ENCODE measurements at regions not wholly inside any gene's neighbourhood (a gene's known extent, or its start where the extent isn't known, plus 50 kb on each side); places are given as distances from the start of the nearest gene placed in this dataset.

GRCh38 chr1:222967466-222968240, 152.8 kb downstream of the DISP1 start:
- Histone ChIP-seq H3K4me1 (no peaks in the 10 kb centered on the region), H3K4me2 (no peak overlapping the region), H3K9me3 (no peaks in the 10 kb centered on the region), H3K27ac (no peak overlapping the region), H3K4me3 (no peak overlapping the region)
- FAIRE-seq (no peak), ATAC-seq (no peak), DNase-seq (ENCODE audit: low read depth in 1 of 2, low spot score in 1 of 2) (no peak)
- CTCF ChIA-PET: interaction anchor here (0.9 kb wide), 1 partner anchor 95 kb away, joined by 3 read pairs; no protein-coding TSS in a partner anchor
- POLR2A ChIA-PET: no interaction called here
- WGBS (ENCODE audit: missing lambda C conversion rate): 79% methylated on average over 5 of the region's 5 CpGs
- no peak for TF ChIP-seq CBX8 (IDR thresholded peaks at IDR 0.05)

- H3K9me3 ChIP-seq: no peaks in the 10 kb centered on the region
- DNase-seq (ENCODE audit: low read depth in 1 of 2, low spot score in 1 of 2) (no peak), FAIRE-seq (no peak), ATAC-seq (no peak)
- ChIA-PET POLR2A (no interaction called here), CTCF (no interaction called here)
- TF ChIP-seq KDM5A (IDR thresholded peaks at IDR 0.05) (no peak), FOXS1 (CRISPR knock-in tag; IDR thresholded peaks at IDR 0.05) (no peak), MAFK (IDR thresholded peaks at IDR 0.05; ENCODE audit: partially characterized antibody) (no peak), CBX8 (IDR thresholded peaks at IDR 0.05) (no peak), CHD4 (IDR thresholded peaks at IDR 0.05; ENCODE audit: borderline replicate concordance) (no peak), EP300 (IDR thresholded peaks at IDR 0.05) (no peak), BCL3 (IDR thresholded peaks at IDR 0.05) (no peak), POLR2A (IDR thresholded peaks at IDR 0.05; ENCODE audit: low read length) (no peak), HOXB13 (CRISPR knock-in tag; IDR thresholded peaks at IDR 0.05; ENCODE audit: low read depth) (no peak), REST (IDR thresholded peaks at IDR 0.05) (no peak), RCOR1 (IDR thresholded peaks at IDR 0.05; ENCODE audit: low read depth, low read length) (no peak)
- WGBS (ENCODE audit: missing lambda C conversion rate): 81% methylated on average over 8 of the region's 8 CpGs
- H3K4me3 ChIP-seq: no peak overlapping the region
- no peak overlapping the region for H3K4me2 ChIP-seq
- no peak overlapping the region for H3K27ac ChIP-seq
- H3K4me1 ChIP-seq: no peaks in the 10 kb centered on the region
Measured at GRCh38 chr1:222970040-222970439, 155.2 kb downstream of the DISP1 start.

- CTCF ChIA-PET: no interaction called here
- 61% methylated on average over 4 of the region's 4 CpGs for WGBS (ENCODE audit: missing lambda C conversion rate)
- FAIRE-seq: no peak
Measured at GRCh38 chr1:222970711-222971110, 155.9 kb downstream of the DISP1 start.

More at GRCh38 chr1:222970711-222971110, 155.9 kb downstream of the DISP1 start:
- DNase-seq (ENCODE audit: low read depth in 1 of 2, low spot score in 1 of 2): no peak
- Histone ChIP-seq H3K4me2 (no peak overlapping the region), H3K4me1 (no peaks in the 10 kb centered on the region), H3K9me3 (no peaks in the 10 kb centered on the region), H3K4me3 (no peak overlapping the region), H3K27ac (no peak overlapping the region)
- TF ChIP-seq HDAC2 (IDR thresholded peaks at IDR 0.05) (no peak), NFE2L2 (conservative IDR thresholded peaks at IDR 0.05; ENCODE audit: low read length) (no peak), MAX (IDR thresholded peaks at IDR 0.05) (no peak), EHF (CRISPR knock-in tag; IDR thresholded peaks at IDR 0.05) (no peak), NPAS2 (CRISPR knock-in tag; IDR thresholded peaks at IDR 0.05; ENCODE audit: borderline replicate concordance) (no peak), CTCF (IDR thresholded peaks at IDR 0.05) (no peak), ZNF302 (CRISPR knock-in tag; IDR thresholded peaks at IDR 0.05) (no peak), ELK1 (IDR thresholded peaks at IDR 0.05; ENCODE audit: low read depth, low read length) (no peak), NR3C1 (IDR thresholded peaks at IDR 0.05) (no peak), MYC (IDR thresholded peaks at IDR 0.05; ENCODE audit: borderline replicate concordance, low read length) (no peak), ESRRA (IDR thresholded peaks at IDR 0.05; ENCODE audit: borderline replicate concordance, low read length) (no peak)
- ATAC-seq: no peak
- POLR2A ChIA-PET: no interaction called here
